A549 (cell line): ENCODE measurements at regions not wholly inside any gene's neighbourhood (a gene's known extent, or its start where the extent isn't known, plus 50 kb on each side); places are given as distances from the start of the nearest gene placed in this dataset.

Experiments used
- ATAC-seq, 2 experiments: fragments of 200-7000 bp in 1 of 2; fragments of >200 bp in 1 of 2; cut with Nextera tagmentation in 1 of 2; cut with Tn5 transposase in 1 of 2; 3 replicates each; pipeline versions ENCODE4 v1.8.0 to v1.9.1; 2018 to 2020; ENCODE audit warnings: mild to moderate bottlenecking in 1 of 2, moderate library complexity in 1 of 2
- CTCF ChIA-PET: fragments of 300-600 bp; sonication (Branson Sonifier 250); formaldehyde crosslinking; extraction: SDS; loops from one replicate; lab custom pipeline; 2021; ENCODE audit warnings: antibody characterized with exemption, inconsistent platforms; lab: Yijun Ruan, JAX
- POLR2A ChIA-PET: fragments of 350-600 bp; formaldehyde crosslinking; extraction: SDS; loops from one replicate; lab custom pipeline; 2021; ENCODE audit warnings: antibody characterized with exemption, inconsistent platforms; lab: Yijun Ruan, JAX
- DNase-seq, 2 experiments: peaks; one replicate each; pipeline versions ENCODE4 v3.0.0 to v3.0.0-alpha.2; 2011 to 2016; ENCODE audit warnings: low read depth in 1 of 2, low spot score in 1 of 2
- FAIRE-seq: peaks from 2 replicates; lab custom pipeline; 2011; peaks lifted over from hg19 to GRCh38; lab: Jason Lieb, UNC
- H3K27ac ChIP-seq, 2 experiments: fragments of >200 bp; sonication (Bioruptor Twin); formaldehyde crosslinking; 3 replicates each; pipeline ENCODE4 v1.5.1; 2016 to 2017
- H3K4me1 ChIP-seq: fragments of >200 bp; sonication (Bioruptor Twin); formaldehyde crosslinking; 3 replicates; pipeline ENCODE4 v1.6.1; 2016
- H3K4me2 ChIP-seq: fragments of >200 bp; sonication (Bioruptor Twin); formaldehyde crosslinking; 3 replicates; pipeline ENCODE4 v1.6.1; 2016
- H3K4me3 ChIP-seq: fragments of >200 bp; sonication (Bioruptor Twin); formaldehyde crosslinking; 3 replicates; pipeline ENCODE4 v1.5.1; 2016
- H3K9me3 ChIP-seq: fragments of >200 bp; sonication (Bioruptor Twin); formaldehyde crosslinking; 3 replicates; pipeline ENCODE4 v1.6.1; 2016
- BHLHE40 ChIP-seq: IDR thresholded peaks from 2 replicates; pipeline ENCODE4 v1.6.1; 2012; ENCODE audit warnings: low read depth, low read length, inconsistent platforms
- CBX2 ChIP-seq: fragments of 200-600 bp; sonication (generic); IDR thresholded peaks from 2 replicates; pipeline ENCODE4 v1.6.1; 2016; ENCODE audit warnings: low read depth, mild to moderate bottlenecking, borderline replicate concordance
- CEBPB ChIP-seq, 2 experiments: fragments of >200 bp in 1 of 2; sonication (Bioruptor Twin) in 1 of 2; formaldehyde crosslinking in 1 of 2; IDR thresholded peaks; 2 replicates each; pipeline ENCODE4 v1.6.1; 2012 to 2016
- CHD4 ChIP-seq: fragments of 200-600 bp; sonication (generic); IDR thresholded peaks from 2 replicates; pipeline ENCODE4 v1.6.1; 2016; ENCODE audit warnings: antibody characterized with exemption, mild to moderate bottlenecking, borderline replicate concordance
- E2F6 ChIP-seq: IDR thresholded peaks from 2 replicates; pipeline ENCODE4 v1.6.1; 2012; ENCODE audit warnings: low read depth, borderline replicate concordance
- ELK1 ChIP-seq: fragments of 150-350 bp; IDR thresholded peaks from 2 replicates; pipeline ENCODE4 v1.6.1; 2014; ENCODE audit warnings: low read depth, mild to moderate bottlenecking, low read length
- EP300 ChIP-seq, 2 experiments: fragments of >200 bp; sonication (Bioruptor Twin); formaldehyde crosslinking; IDR thresholded peaks; 2 replicates in 1 of 2; 3 replicates in 1 of 2; pipeline ENCODE4 v1.6.1; 2016 to 2017
- HMGXB4 ChIP-seq: fragments of 250-450 bp; sonication (Bioruptor Pico); IDR thresholded peaks from 2 replicates; pipeline ENCODE4 v1.5.0; 2021; ENCODE audit warnings: mild to moderate bottlenecking, moderate library complexity, borderline replicate concordance
- HOXB13 ChIP-seq: fragments of 250-450 bp; sonication (Bioruptor Pico); IDR thresholded peaks from 2 replicates; pipeline ENCODE4 v1.5.0; 2020; ENCODE audit warnings: low read depth, mild to moderate bottlenecking, moderate library complexity
- MYC ChIP-seq: IDR thresholded peaks from 2 replicates; pipeline ENCODE4 v1.6.1; 2012; ENCODE audit warnings: mild to moderate bottlenecking, inconsistent platforms, low read length, improper control_type of control experiment, borderline replicate concordance
- NFE2L2 ChIP-seq: fragments of 150-350 bp; conservative IDR thresholded peaks from 2 replicates; pipeline ENCODE4 v1.6.1; 2014; ENCODE audit warnings: low read length
- NPAS2 ChIP-seq: fragments of 250-450 bp; sonication (Bioruptor Pico); IDR thresholded peaks from 2 replicates; pipeline ENCODE4 v1.8.0; 2022; ENCODE audit warnings: mild to moderate bottlenecking, moderate library complexity, borderline replicate concordance
- POLR2AphosphoS2 ChIP-seq: conservative IDR thresholded peaks from 2 replicates; pipeline ENCODE4 v1.6.1; 2012; ENCODE audit warnings: low read length, improper control_type of control experiment, inconsistent platforms
- RCOR1 ChIP-seq: fragments of 150-350 bp; IDR thresholded peaks from 2 replicates; pipeline ENCODE4 v1.6.1; 2014; ENCODE audit warnings: antibody characterized with exemption, low read length, low read depth
- SREBF2 ChIP-seq: fragments of 450-650 bp; IDR thresholded peaks from 2 replicates; pipeline ENCODE4 v1.6.1; 2014; ENCODE audit warnings: mild to moderate bottlenecking, moderate library complexity
- ZNF302 ChIP-seq: fragments of 250-450 bp; sonication (Bioruptor Pico); IDR thresholded peaks from 2 replicates; pipeline ENCODE4 v1.9.0; 2021; ENCODE audit warnings: inconsistent platforms, mild to moderate bottlenecking, moderate library complexity
- WGBS: methylation state at CpG from one replicate; pipeline ENCODE4 v1.1.6; 2017; ENCODE audit errors: missing lambda C conversion rate; 5-methylcytosine and 5-hydroxymethylcytosine counted together
- TF ChIP-seq, protein P1 (sequence below): fragments of >200 bp; sonication (Bioruptor Twin); formaldehyde crosslinking; IDR thresholded peaks from 3 replicates; pipeline ENCODE4 v1.5.1; 2016
- TF ChIP-seq, protein P2 (sequence below): IDR thresholded peaks from 2 replicates; pipeline ENCODE4 v1.6.1; 2012
- TF ChIP-seq, protein P3 (sequence below): fragments of 450-650 bp; IDR thresholded peaks from 2 replicates; pipeline ENCODE4 v1.6.1; 2014; ENCODE audit warnings: antibody characterized with exemption

DNA sequence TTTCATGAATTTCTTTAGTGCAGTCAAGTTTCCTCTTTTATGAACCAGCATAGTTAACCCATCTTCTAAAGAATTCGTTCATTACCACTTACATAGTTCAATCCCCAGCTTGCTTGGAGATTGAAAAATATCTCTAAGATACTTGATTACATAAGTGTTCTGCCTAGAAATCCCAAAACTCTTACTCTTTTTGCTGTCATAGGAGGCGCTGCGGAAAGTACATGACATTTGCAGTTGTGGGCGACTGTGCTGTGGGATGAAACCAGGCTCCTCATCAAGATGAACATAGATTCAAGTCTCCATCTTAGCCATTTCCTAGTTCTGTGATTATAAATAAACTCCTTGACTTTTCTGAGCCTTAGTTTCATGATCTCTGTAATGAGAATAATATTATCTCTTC lies 107.1 kb upstream of the SORBS2 start:
- H3K4me2 ChIP-seq: no peak overlapping the region
- 67% methylated on average over 4 of the region's 4 CpGs for WGBS
- H3K9me3 ChIP-seq: no peaks in the 10 kb centered on the region
- H3K27ac ChIP-seq: no peak overlapping the region
- CTCF ChIA-PET: no interaction called here
- H3K4me1 ChIP-seq: no peaks in the 10 kb centered on the region
- DNase-seq (no peak), FAIRE-seq (no peak), ATAC-seq (no peak)
- no peak overlapping the region for H3K4me3 ChIP-seq
- POLR2A ChIA-PET: no interaction called here
- TF ChIP-seq CBX2: no peak
- TF ChIP-seq ZNF302 (CRISPR knock-in tag): no peak
- TF ChIP-seq NPAS2: no peak
- TF ChIP-seq RCOR1: no peak
- TF ChIP-seq HMGXB4 (CRISPR knock-in tag): no peak
- TF ChIP-seq E2F6: no peak
- TF ChIP-seq MYC: no peak
- no peak for TF ChIP-seq HOXB13 (CRISPR knock-in tag)
- TF ChIP-seq CHD4: no peak
- no peak for TF ChIP-seq SREBF2
- TF ChIP-seq POLR2AphosphoS2: no peak
- TF ChIP-seq, protein P1, sequence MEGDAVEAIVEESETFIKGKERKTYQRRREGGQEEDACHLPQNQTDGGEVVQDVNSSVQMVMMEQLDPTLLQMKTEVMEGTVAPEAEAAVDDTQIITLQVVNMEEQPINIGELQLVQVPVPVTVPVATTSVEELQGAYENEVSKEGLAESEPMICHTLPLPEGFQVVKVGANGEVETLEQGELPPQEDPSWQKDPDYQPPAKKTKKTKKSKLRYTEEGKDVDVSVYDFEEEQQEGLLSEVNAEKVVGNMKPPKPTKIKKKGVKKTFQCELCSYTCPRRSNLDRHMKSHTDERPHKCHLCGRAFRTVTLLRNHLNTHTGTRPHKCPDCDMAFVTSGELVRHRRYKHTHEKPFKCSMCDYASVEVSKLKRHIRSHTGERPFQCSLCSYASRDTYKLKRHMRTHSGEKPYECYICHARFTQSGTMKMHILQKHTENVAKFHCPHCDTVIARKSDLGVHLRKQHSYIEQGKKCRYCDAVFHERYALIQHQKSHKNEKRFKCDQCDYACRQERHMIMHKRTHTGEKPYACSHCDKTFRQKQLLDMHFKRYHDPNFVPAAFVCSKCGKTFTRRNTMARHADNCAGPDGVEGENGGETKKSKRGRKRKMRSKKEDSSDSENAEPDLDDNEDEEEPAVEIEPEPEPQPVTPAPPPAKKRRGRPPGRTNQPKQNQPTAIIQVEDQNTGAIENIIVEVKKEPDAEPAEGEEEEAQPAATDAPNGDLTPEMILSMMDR: no peak
- TF ChIP-seq NFE2L2: no peak
- no peak for TF ChIP-seq ELK1
- no peak for TF ChIP-seq EP300 (IDR thresholded peaks at IDR 0.05)

DNA sequence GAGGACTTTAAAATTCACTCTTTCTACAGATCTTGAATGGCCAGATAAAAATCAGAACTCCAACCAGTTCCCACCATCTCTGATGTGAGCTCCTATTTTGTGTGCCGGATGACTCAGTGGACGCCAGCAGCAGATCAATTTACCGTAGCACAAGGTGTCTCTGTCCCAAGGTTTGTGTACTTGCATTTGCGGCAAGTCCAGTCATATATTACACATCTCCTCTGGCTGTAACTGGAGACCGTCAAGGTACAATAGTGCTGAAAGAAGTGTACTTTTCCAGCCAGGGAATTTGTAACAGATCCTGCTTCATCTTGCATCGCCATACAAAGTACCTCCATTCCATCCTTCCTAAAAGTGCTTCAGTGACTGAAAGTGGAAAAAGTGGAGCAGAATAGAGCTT lies 108.2 kb upstream of the SORBS2 start:
- no peak for DNase-seq
- Histone ChIP-seq H3K4me1 (no peaks in the 10 kb centered on the region), H3K4me2 (no peak overlapping the region), H3K9me3 (no peaks in the 10 kb centered on the region), H3K4me3 (no peak overlapping the region), H3K27ac (no peak overlapping the region)
- TF ChIP-seq HMGXB4 (CRISPR knock-in tag) (no peak), BHLHE40 (no peak), RCOR1 (no peak), CEBPB (IDR thresholded peaks at IDR 0.05) (no peak), POLR2AphosphoS2 (no peak)
- TF ChIP-seq, protein P1: no peak
- TF ChIP-seq, protein P2, sequence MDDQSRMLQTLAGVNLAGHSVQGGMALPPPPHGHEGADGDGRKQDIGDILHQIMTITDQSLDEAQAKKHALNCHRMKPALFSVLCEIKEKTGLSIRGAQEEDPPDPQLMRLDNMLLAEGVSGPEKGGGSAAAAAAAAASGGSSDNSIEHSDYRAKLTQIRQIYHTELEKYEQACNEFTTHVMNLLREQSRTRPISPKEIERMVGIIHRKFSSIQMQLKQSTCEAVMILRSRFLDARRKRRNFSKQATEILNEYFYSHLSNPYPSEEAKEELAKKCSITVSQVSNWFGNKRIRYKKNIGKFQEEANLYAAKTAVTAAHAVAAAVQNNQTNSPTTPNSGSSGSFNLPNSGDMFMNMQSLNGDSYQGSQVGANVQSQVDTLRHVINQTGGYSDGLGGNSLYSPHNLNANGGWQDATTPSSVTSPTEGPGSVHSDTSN: no peak
- TF ChIP-seq, protein P3, sequence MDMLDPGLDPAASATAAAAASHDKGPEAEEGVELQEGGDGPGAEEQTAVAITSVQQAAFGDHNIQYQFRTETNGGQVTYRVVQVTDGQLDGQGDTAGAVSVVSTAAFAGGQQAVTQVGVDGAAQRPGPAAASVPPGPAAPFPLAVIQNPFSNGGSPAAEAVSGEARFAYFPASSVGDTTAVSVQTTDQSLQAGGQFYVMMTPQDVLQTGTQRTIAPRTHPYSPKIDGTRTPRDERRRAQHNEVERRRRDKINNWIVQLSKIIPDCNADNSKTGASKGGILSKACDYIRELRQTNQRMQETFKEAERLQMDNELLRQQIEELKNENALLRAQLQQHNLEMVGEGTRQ: no peak
- FAIRE-seq: no peak
- 80% methylated on average over 6 of the region's 6 CpGs for WGBS
- POLR2A ChIA-PET: no interaction called here
- CTCF ChIA-PET: no interaction called here
- no peak for ATAC-seq
